ENCODE measurements at regions not wholly inside any gene's neighbourhood (a gene's known extent, or its start where the extent isn't known, plus 50 kb on each side); places are given as distances from the start of the nearest gene placed in this dataset.
"Not testable (repeated sequence)": the region's sequence is repeated elsewhere in the genome, so short reads cannot be mapped to it uniquely, and the experiment has no call there.

DNA sequence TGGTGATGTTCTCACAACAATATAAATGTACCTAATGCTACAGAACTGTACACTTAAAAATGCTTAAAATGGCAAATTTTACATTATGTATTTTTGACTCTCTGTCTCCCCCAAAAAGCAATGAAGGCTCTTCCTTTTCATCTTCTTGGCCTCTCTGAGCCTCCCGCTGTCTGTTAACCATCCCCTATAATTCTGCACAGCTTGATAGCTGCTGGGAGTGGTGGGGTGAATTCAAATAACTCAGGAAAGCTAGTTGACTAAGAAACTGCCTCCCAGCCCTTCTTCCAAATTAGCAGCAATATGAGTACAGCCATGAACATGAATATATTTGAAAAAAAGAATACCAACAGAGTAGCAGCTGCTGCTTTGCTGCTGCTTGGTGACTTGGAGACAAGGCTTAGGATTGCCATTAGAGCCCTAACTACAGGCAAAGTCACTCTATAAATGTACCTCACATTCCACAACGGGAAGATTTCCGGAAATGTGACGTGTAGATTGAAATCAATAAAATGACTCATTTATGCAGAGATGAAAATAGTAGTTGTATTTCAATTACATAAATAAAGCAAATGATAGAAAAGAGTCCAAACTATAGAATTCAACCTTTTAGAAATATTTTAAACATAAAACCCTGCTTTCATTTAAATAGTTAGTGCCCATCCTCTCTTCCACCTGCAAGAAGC lies 200.1 kb upstream of the HEY2 start:
- DNase-seq: no peak

DNA sequence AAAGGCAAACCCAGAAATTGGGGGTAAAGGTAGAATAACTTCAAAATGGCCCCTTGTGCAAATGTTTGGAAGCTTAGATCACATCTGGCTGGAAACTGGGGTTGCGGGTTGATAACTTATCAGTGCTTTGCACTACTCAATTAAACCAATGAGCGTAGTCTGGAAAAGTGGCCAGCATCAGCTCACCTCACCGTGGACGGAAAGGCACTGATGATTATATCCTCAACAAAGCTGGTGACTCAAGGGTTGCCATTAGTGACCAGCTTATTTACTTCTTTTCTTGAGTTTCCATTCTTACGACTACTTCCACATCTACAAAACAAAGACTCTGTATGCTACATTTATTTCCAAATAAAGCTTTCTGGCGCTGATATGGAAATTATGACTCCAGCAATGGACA lies 198.5 kb upstream of the HEY2 start:
- DNase-seq: no peak

DNA sequence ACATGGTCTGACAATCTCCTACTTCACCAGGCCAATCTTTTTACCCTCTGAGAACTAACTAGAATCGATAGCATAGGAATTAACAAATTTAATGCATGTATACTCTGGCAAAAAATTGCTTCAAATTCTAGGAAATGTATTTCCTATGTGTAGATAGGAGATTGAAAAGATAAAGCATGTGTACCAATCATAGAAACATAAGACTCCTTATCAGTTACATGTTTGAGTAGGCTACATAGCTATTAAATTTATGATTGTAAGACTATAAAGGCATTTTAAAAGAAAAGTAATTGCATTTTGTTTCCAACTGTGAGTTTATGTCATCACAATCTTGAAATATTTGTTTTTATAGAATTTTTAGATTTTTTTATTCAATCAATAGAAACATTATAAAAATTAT lies 196.6 kb upstream of the HEY2 start:
- DNase-seq: no peak

DNA sequence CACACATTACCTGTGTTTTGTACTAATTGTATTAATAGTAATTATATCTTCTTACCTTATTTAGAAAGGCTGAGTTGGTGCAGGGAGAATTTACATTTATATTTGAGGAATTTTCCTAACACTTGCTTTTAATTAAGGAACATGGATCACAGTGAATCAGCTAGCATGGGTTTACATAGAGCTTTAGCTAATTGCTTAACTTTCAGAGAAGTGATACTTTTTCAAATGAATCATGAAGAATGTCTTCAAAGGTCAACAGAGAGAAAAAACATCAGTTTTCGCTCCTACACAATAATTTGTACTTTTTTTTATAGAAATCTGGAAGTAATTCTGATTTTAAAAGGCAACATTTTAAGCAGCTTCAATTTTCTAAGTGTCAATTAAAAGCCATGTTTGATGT lies 195.0 kb upstream of the HEY2 start:
- DNase-seq: no peak

DNA sequence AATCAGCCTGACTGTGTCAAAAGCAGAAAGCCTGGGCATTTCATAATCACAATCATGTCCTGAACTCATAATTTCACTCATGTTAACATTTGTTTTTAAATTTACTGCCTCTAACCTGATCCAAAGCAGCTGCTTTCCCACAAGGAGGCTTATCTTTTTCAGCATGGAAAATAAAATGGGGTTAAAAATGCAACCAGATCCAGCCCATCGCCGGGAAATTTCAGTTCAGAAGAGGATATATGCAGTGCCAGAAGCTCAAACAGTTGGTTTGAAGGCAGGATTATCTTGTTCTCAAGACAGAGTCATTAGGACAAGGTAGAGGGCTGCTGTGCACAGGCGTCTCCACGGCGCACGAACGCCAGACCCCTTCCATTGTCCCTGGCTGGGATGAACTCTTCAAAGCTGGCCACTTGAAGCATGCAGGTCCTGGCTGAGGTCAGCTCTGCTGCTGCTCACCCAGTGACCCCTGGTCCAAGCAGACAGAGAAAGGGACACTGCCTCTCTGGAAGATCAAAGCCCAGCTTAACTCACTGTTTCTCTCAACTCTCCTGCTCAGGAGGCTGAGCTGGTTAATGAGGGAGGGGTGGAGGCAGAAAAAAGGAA lies 191.1 kb upstream of the HEY2 start:
- DNase-seq: no peak

DNA sequence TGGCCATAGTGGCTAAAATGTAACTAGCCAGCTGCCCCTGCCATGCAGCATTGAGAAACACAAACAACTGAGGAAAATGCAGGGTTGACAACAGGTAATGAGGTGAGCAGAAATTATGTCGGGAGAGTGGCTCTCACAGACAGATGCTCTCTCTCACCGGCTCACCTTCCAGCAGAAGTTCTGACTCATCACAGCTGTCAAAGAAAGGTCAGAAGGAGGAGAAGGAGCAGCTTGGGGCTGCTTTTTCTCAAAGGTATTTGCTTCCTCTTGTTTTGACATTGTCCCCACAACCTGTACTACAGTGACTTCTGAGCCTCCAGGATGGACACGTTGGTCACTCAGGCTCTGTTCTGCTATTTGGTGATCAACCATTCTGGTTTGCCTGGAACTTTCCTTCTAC lies 190.5 kb upstream of the HEY2 start:
- no peak for DNase-seq

DNA sequence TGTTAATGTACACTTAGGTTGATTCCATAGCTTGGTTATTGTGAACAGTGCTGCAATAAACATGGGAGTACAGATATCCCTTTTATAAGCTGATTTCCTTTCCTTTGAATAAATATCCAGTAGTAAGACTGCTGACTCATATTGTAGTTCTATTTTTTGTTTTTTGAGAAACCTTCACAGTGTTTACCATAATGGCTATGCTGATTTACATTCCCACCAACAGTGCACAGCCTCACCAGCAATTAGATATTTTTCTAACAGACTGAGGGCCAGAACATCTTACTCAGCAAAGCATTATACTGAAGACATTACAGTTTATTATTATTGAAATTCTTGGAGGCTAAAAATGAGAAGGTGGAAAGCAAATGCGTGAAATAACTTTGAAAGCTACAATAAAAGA lies 187.3 kb upstream of the HEY2 start:
- DNase-seq: no peak

DNA sequence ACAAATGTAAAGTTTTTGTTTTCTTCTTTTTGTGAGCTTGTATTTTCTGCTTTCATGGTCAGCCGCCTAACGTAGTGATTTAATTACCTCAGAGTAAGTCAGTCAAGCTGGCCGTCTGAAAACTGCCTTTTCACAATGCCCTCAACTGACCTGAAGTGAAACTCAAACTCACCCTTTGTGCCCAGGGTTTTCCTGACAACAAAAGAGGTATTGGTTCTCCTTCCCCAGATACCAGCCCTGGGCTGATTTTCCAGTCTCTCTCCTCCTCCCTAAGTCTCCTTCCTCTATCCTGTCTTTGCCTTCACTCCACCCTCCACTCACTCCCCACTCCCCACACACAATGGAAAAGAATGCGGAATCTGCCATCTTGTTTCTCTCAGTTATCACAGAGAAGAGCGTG lies 184.5 kb upstream of the HEY2 start:
- DNase-seq: no peak

DNA sequence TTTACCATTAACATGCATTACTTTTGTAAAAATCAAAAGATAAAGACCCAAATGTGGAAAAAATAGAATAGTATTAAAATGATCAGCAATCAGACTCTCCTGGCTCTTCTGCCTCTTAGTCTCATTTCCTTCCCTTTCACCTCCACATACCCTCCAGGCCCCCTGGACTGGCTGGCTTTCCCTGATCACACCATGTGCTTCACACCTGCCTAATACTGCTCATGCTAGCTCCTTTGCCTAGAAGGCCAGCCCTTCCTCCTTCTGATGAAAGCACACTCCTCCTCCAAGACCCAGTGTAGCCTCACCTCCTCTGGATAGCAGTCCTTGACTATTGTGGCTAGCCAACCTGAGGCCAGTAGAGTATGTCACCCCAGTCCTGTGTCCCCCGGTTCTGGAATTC lies 182.0 kb upstream of the HEY2 start:
- DNase-seq: no peak

DNA sequence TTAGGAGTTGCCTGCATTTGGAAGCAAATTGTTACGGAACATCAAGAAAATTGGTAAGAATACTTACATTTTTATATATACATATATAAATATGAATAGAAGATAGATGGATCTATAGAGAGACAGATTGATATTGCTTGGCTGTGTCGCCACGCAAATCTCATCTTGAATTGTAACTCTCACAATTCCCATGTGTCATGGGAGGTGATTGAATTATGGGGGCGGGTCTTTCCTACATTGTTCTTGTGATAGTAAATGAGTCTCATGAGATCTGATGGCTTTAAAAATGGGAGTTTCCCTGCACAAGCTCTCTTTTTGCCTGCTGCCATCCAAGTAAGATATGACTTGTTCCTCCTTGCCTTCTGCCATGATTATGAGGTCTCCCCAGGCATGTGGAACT lies 180.8 kb upstream of the HEY2 start:
- DNase-seq: no peak

DNA sequence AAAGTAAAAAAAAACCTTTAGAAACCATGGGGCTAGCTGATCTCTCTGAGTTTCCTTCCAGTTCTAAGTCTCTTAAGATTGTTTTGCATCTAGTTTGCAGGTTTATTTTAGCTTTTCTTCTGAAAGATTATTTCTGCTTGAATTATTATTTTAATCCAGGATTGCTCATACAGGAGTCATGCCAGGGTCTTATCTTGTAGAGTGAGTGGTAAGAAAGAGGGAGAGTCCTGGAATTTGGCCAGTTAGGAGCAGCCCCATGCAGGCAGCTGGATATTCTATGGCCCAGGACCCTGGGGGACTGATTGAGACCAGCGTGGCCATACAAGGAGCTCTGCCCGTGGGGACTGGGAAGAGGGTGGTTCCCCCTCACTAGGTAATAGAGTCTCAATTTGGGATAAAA lies 178.9 kb upstream of the HEY2 start:
- no peak for DNase-seq

DNA sequence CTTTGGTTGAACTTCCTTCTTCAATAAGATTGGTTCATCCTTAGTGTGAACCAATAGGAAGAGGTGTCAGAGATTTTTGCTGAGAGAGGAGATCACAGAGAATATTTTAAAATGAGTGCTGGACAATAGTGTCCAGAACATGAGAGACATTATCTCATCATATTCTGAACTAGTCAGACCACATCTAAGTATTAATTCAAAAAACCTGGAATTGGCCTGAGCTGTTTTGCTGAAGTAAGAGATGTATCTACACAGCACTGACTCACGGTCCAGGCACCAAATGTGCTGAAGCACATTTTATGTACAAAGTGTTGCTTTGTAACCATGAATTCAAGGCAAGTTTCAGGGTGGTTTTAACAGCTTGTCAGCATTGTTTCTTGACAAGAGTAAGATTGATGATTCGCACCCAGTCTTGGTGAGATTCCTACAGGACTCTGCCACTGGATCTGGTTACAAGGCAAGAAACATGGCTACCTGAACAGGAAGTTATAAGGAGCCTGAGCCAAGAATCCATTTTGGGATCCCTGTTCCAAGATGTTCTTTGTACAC lies 178.2 kb upstream of the HEY2 start:
- no peak for DNase-seq

DNA sequence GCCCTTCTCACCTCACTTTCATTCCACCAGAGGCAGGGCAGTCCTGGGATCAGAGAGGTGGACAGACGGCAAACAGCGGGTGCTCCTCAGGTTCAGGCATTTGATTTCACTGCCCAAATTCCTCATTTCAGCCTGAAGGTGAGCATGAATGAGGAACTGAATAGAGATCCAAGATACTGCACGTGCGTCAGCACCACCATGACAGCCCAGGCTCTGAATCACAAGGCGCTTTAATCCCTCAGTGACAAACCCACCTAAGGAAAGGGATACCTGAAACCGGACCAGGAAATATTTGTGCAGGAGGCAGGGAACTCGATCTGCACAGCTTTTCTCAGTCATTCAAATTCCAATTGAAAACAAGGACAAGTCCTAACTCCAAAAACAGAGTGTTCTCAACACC lies 174.8 kb upstream of the HEY2 start:
- DNase-seq: no peak

DNA sequence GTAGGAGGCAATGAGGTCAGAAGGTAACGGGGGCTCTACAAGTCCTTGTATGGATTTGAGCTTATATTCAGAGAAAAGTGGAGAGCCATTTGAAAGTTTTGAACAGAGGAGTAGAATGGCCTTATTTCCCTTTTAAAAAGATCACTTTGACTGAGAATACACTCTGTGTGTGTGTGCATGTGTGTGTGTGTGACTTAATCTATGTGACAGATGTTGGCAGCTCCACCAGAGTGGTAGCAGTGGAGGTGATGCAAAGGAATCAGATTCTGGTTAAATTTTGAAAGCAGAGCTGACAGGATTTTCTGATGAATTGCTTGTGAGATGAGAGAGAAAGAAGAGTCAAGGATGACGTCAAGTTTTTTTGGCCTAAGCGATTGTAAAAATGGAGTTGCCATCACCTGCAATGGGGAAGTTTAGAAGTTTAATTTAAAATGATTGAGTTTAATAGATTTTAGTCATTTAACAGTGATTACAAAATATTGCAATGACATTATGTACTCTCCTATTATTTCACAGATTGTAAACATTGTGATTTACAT lies 172.2 kb upstream of the HEY2 start:
- DNase-seq: no peak

DNA sequence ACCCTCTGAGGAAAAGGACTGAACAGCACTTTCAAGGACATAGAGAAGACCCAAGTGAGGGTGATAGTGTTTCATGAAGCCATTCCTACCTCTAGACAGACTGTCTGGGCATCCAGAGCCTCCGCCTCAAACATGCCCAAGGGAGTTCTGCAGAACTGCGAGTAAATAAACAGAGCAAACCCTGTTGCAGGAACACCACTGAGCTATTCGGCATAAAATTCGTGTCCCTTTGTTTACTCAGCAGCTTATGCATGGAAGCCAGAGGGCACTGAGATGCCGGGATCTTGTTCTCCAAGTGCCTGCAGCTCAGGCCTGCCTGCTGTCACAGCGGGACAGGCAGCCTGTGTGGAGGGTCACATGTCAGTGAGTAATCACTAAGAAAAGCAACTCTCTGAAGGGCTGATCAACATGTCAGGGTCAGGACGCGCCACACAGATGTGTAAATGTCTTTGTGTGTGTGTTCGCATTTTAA lies 164.9 kb upstream of the HEY2 start:
- no peak for DNase-seq

DNA sequence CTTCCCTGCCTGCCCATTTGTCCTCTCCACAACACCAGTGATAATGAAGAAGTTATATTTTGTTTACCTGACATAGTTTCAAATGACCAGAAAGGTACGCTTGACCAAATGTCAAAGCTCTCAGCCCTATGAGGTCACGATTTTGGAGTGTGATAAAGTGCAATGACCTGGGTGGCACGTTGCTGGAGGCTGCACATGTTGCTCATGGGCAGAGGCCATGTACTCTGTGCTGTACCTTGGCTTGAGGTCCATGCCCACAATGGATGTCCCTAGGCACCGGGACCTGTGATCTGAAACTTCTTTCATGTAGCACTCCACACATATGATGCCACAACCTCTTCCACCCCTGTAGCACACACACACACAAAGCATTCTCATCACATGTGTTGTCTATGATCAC lies 164.0 kb upstream of the HEY2 start:
- no peak for DNase-seq

DNA sequence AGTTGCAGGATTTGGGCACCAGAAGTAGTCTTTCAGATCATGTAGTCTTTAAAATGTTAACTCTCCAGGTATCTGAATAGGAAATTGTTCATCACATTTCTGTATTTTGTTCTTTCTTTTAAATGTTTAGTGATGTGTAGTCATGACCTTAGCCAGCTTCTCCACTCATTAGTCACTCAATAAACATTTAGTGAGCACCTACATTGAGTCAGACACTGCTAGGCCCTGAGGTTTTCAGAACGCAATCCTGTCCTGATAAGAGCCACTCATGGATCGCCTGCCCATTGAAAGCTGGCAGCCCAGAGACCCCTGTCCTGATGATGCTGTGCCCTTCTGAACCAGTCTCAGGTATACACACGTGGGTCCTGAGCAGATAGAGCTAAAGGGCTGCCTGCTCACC lies 163.4 kb upstream of the HEY2 start:
- no peak for DNase-seq

DNA sequence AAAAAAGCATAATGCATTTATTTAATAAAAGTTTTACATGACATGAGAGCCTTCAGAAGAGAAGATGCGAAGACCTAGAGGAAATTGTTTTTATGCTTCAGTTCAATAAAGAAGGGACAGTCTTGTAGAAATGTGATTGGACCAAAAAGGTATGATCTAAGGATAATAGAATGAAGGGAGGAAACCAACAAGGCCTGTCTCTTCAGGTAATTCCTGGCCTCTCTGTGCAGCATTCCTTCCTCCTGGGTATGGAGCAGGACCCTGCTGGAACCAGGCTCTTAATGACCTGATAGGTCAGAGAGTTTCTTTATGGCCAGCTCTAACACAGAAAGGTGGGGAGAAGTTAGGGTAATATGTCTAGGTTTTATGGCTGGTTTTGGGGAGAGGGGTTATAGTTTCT lies 162.8 kb upstream of the HEY2 start:
- no peak for DNase-seq

DNA sequence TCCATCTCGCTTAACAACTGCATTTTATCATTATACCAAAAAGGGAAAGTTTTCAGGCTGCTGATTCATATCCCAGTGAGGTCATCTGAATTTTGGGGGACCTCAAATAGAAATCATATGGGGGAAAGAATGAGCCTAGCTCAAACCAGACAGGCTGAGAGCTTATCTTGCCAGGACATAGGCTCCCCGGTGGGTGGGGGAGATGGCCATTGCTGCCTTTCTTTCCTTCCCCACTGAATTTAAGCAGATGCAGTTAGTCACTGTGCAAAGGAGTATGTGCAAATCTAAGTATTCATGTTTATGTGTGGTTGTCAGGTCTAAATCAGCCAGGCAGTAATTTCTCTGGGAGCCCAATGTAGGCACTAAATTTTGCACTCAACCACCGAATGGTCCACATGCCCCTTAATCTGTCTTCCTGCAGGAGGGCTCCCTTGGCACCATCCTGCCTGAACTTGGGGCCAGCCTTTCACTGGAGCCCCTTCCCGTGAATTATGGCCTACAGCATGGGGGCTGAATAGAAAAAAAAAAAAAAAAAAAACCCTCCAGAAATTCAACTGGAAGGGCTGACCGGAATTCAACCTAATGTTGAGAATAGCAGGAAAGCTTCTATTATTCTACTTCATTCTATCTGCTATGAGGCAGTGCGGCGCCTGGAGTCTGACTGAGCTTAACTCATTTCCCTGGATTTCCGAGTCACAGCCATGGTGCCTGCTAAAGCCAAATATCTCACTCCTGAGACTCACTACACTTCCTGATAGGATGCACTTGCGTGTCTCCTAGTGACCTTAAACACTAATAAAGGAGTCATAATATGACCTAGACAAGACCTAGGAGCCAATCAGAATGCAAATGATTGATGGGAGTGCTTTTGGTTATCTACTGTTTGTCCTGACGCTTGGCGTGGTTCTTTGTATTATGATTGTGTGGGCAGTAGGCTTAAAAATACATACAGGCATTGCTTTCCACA lies 161.5 kb upstream of the HEY2 start:
- peak; percentile 3 for DNase-seq

DNA sequence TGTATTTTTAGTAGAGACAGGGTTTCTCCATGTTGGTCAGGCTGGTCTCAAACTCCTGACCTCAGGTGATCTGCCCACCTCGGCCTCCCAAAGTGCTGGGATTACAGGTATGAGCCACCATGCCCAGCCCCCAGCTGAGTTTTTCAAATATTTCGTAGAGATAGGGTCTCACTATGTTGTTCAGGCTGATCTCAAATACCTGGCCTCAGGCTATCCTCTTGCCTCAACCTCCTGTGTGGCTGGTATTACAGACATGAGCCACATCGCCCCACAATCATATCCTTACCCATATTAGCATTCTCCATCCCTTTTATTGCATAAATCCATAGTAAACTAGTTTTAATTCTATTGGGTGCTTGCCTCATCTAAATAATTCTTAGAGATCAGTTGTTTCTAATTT lies 157.6 kb upstream of the HEY2 start:
- not testable (repeated sequence) for DNase-seq

DNA sequence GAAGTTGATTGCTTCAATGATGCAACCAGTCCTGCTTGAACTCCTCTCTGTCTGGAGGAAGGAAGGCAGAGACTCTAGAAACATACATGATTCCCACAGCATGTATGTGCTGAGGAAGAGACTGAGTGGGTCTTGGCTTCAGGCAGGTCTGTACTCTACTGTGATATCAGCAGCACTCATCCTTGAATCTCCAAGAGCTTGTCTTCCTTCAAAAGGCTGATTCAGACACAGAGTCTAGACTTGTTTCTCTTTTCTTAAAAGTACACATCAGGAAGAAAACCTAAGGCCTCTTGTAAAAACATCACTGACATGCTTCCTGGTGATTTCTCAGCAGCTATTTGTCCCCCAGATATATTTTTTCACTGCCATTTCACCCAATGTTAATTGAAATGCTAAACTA lies 155.7 kb upstream of the HEY2 start:
- DNase-seq: no peak

DNA sequence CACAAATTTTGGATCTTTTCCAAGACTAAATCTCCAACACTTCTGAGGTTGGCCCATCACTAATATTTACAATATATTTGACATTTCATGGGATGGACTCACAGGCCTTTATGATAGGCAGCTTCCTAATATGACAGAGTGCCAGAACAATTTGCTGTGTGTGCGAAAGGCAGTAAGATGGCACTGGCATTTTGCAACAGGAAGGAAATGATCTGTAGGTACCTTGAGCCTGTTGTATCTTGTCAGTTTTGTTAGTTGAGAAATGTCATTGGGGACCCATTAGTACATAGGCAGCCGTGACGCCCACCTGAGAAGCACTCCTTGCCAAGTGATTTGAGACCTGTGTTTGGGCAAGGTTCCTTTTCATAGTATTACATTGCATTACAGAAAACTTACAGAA lies 153.4 kb upstream of the HEY2 start:
- no peak for DNase-seq
